ENCODE measurements at regions not wholly inside any gene's neighbourhood (a gene's known extent, or its start where the extent isn't known, plus 50 kb on each side); places are given as distances from the start of the nearest gene placed in this dataset.
A peak's percentile ranks its signal among the peaks of the same experiment; 100 is the strongest.

GRCh38 chr3:176905331-176905730 lies 292.0 kb downstream of the TBL1XR1 start:
- no peak for DNase-seq (ENCODE audit: low spot score)
- in situ Hi-C loops (cut with MboI; ENCODE audit: low sequenced_read_pairs, unreplicated experiment) = no loop called here
- TF ChIP-seq, protein P1, sequence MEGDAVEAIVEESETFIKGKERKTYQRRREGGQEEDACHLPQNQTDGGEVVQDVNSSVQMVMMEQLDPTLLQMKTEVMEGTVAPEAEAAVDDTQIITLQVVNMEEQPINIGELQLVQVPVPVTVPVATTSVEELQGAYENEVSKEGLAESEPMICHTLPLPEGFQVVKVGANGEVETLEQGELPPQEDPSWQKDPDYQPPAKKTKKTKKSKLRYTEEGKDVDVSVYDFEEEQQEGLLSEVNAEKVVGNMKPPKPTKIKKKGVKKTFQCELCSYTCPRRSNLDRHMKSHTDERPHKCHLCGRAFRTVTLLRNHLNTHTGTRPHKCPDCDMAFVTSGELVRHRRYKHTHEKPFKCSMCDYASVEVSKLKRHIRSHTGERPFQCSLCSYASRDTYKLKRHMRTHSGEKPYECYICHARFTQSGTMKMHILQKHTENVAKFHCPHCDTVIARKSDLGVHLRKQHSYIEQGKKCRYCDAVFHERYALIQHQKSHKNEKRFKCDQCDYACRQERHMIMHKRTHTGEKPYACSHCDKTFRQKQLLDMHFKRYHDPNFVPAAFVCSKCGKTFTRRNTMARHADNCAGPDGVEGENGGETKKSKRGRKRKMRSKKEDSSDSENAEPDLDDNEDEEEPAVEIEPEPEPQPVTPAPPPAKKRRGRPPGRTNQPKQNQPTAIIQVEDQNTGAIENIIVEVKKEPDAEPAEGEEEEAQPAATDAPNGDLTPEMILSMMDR (IDR thresholded peaks at IDR 0.05; ENCODE audit: borderline replicate concordance, control extremely low read depth, extremely low read depth, insufficient read depth, missing control alignments) = no peak

GRCh38 chr3:176904506-176904905 lies 292.8 kb downstream of the TBL1XR1 start:
- TF ChIP-seq, protein P1 (IDR thresholded peaks at IDR 0.05; ENCODE audit: borderline replicate concordance, control extremely low read depth, extremely low read depth, insufficient read depth, missing control alignments) = no peak
- in situ Hi-C loops (cut with MboI; ENCODE audit: low sequenced_read_pairs, unreplicated experiment) = no loop called here
- DNase-seq (ENCODE audit: low spot score) = no peak

GRCh38 chr3:176896640-176897039 lies 300.6 kb downstream of the TBL1XR1 start:
- TF ChIP-seq, protein P1 (IDR thresholded peaks at IDR 0.05; ENCODE audit: borderline replicate concordance, control extremely low read depth, extremely low read depth, insufficient read depth, missing control alignments) = no peak
- DNase-seq (ENCODE audit: low spot score) = no peak
- in situ Hi-C loops (cut with MboI; ENCODE audit: low sequenced_read_pairs, unreplicated experiment) = no loop called here

GRCh38 chr3:176896165-176896564 lies 301.1 kb downstream of the TBL1XR1 start:
- DNase-seq (ENCODE audit: low spot score) = no peak
- TF ChIP-seq, protein P1 (IDR thresholded peaks at IDR 0.05; ENCODE audit: borderline replicate concordance, control extremely low read depth, extremely low read depth, insufficient read depth, missing control alignments) = no peak
- in situ Hi-C loops (cut with MboI; ENCODE audit: low sequenced_read_pairs, unreplicated experiment) = no loop called here

- in situ Hi-C loops (cut with MboI; ENCODE audit: low sequenced_read_pairs, unreplicated experiment) = no loop called here
- no peak for DNase-seq (ENCODE audit: low spot score)
- TF ChIP-seq, protein P1 (IDR thresholded peaks at IDR 0.05; ENCODE audit: borderline replicate concordance, control extremely low read depth, extremely low read depth, insufficient read depth, missing control alignments) = no peak
Measured at GRCh38 chr3:176879710-176880109, 317.6 kb downstream of the TBL1XR1 start.

- no peak for DNase-seq (ENCODE audit: low spot score)
- TF ChIP-seq, protein P1 (IDR thresholded peaks at IDR 0.05; ENCODE audit: borderline replicate concordance, control extremely low read depth, extremely low read depth, insufficient read depth, missing control alignments) = no peak
- in situ Hi-C loops (cut with MboI; ENCODE audit: low sequenced_read_pairs, unreplicated experiment) = no loop called here
Measured at GRCh38 chr3:176873261-176873660, 324.0 kb downstream of the TBL1XR1 start.

DNA sequence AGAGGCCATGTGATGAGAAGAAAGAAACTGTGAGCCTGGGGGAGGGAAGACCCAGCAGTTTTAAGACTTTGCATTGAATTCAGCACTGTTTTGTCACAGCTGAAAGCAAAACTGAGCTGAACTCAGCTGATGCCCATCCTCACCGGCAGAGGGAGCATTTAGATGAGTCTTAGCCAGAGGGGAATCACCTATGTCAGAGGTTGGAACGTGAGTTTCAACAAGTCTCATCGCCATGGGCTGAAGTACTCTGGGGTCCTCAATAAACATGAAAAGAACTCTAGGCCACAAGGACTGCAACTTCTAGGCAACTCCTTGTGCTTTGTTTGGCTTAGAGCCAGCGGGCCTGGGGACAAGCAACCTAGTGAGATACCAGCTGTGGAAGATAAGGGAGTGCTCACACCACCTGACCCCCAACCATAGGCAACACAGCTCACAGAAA lies 324.5 kb downstream of the TBL1XR1 start:
- TF ChIP-seq, protein P1 (IDR thresholded peaks at IDR 0.05; ENCODE audit: borderline replicate concordance, control extremely low read depth, extremely low read depth, insufficient read depth, missing control alignments) = peak; percentile 85
- in situ Hi-C loops (cut with MboI; ENCODE audit: low sequenced_read_pairs, unreplicated experiment) = no loop called here
- peak; percentile 41 for DNase-seq (ENCODE audit: low spot score)

Measured in GM13976 (cell line).